CD4-positive, alpha-beta T cell (primary cell): ENCODE measurements at regions not wholly inside any gene's neighbourhood (a gene's known extent, or its start where the extent isn't known, plus 50 kb on each side); places are given as distances from the start of the nearest gene placed in this dataset.

ENCODE experiments used
- ATAC-seq: fragments of 200-7000 bp; cut with Tn5 transposase; one replicate; pipeline ENCODE4 v1.10.0; 2022; ENCODE audit warnings: mild to moderate bottlenecking; ENCODE audit not compliant: poor library complexity
- CTCF ChIA-PET: fragments of 350-600 bp; sonication (Branson Sonifier 250); formaldehyde crosslinking; loops from one replicate; lab custom pipeline; 2021; ENCODE audit warnings: antibody characterized with exemption, inconsistent platforms; lab: Charles Lee
- POLR2A ChIA-PET: fragments of 350-600 bp; sonication (Branson Sonifier 250); formaldehyde crosslinking; loops from one replicate; lab custom pipeline; 2021; ENCODE audit warnings: antibody characterized with exemption, inconsistent platforms; lab: Charles Lee
- DNase-seq, 14 experiments: peaks; one replicate each; pipeline ENCODE4 v3.0.0-alpha.2; 2013 to 2020; ENCODE audit warnings: mixed read lengths in 2 of 14
- H3K27ac ChIP-seq, 2 donors: one replicate each; pipeline versions ENCODE4 v1.5.1 to v1.7.0; 2013; ENCODE audit warnings: low read length in 2 of 2, low read depth in 1 of 2, mild to moderate bottlenecking in 1 of 2
- H3K27me3 ChIP-seq, 2 experiments: 1 replicate in 1 of 2; 2 replicates in 1 of 2; pipeline versions ENCODE4 v1.6.1 to v1.7.0; 2013; ENCODE audit warnings: low read length in 2 of 2, control low read depth in 1 of 2, mild to moderate bottlenecking in 1 of 2, moderate library complexity in 1 of 2; ENCODE audit not compliant: insufficient read depth in 2 of 2, control insufficient read depth in 1 of 2
- H3K36me3 ChIP-seq: one replicate; pipeline ENCODE4 v1.6.1; 2013; ENCODE audit warnings: low read length, control low read depth; ENCODE audit not compliant: insufficient read depth
- H3K4me1 ChIP-seq: one replicate; pipeline ENCODE4 v1.6.1; 2013; ENCODE audit warnings: low read length, control low read depth; ENCODE audit not compliant: insufficient read depth
- H3K4me3 ChIP-seq: one replicate; pipeline ENCODE4 v1.5.1; 2013; ENCODE audit warnings: mild to moderate bottlenecking, low read length, moderate library complexity
- H3K9me3 ChIP-seq, 2 experiments: 1 replicate in 1 of 2; 2 replicates in 1 of 2; pipeline versions ENCODE4 v1.6.1 to v1.7.0; 2013; ENCODE audit warnings: low read length in 2 of 2, mild to moderate bottlenecking in 2 of 2, control low read depth in 1 of 2, moderate library complexity in 1 of 2; ENCODE audit not compliant: control insufficient read depth in 1 of 2, insufficient read depth in 1 of 2
- H3K27ac Mint-ChIP-seq: one replicate; pipeline ENCODE4 v1.8.0; 2020; ENCODE audit warnings: mixed read lengths
- H3K27me3 Mint-ChIP-seq: one replicate; pipeline ENCODE4 v1.8.0; 2021; ENCODE audit warnings: mixed read lengths
- H3K36me3 Mint-ChIP-seq: one replicate; pipeline ENCODE4 v1.8.0; 2021; ENCODE audit warnings: low read depth, mixed read lengths
- H3K4me1 Mint-ChIP-seq: one replicate; pipeline ENCODE4 v1.8.0; 2021; ENCODE audit warnings: low read depth, mixed read lengths
- H3K4me3 Mint-ChIP-seq: one replicate; pipeline ENCODE4 v1.8.0; 2020; ENCODE audit warnings: mild to moderate bottlenecking, mixed read lengths
- H3K9me3 Mint-ChIP-seq: one replicate; pipeline ENCODE4 v1.8.0; 2020; ENCODE audit warnings: mixed read lengths
- intact Hi-C, 2 experiments: fragments of 100-400 bp; cut with DNase I in 1 of 2; cut with micrococcal nuclease in 1 of 2; formaldehyde crosslinking; loops; one replicate each; pipeline versions ENCODE4 v1.15.1 to v1.9.0; 2023 to 2025; cut with DNase I, micrococcal nuclease
- TF ChIP-seq, protein P1 (sequence below): fragments of 200-600 bp; IDR thresholded peaks from one replicate; pipeline ENCODE4 v1.8.0; 2022; ENCODE audit warnings: antibody characterized with exemption, mild to moderate bottlenecking

GRCh38 chr5:77908787-77909186 lies 132.6 kb upstream of the TBCA start:
- H3K36me3 Mint-ChIP-seq, result no peaks in the 10 kb centered on the region
- no peak overlapping the region for H3K27ac ChIP-seq
- no peaks in the 10 kb centered on the region for H3K9me3 ChIP-seq
- DNase-seq (no peak), ATAC-seq (no peak)
- ChIA-PET CTCF (no interaction called here), POLR2A (no interaction called here)
- no peaks in the 10 kb centered on the region for H3K4me1 ChIP-seq
- intact Hi-C loops, result no loop called here
- no peak overlapping the region for H3K4me3 Mint-ChIP-seq
- no peaks in the 10 kb centered on the region for H3K9me3 Mint-ChIP-seq
- no peaks in the 10 kb centered on the region for H3K4me1 Mint-ChIP-seq
- no peak overlapping the region for H3K4me3 ChIP-seq
- H3K27ac Mint-ChIP-seq, result no peak overlapping the region
- peaks cover 26% of the 10 kb centered on the region for H3K27me3 Mint-ChIP-seq
- TF ChIP-seq, protein P1, sequence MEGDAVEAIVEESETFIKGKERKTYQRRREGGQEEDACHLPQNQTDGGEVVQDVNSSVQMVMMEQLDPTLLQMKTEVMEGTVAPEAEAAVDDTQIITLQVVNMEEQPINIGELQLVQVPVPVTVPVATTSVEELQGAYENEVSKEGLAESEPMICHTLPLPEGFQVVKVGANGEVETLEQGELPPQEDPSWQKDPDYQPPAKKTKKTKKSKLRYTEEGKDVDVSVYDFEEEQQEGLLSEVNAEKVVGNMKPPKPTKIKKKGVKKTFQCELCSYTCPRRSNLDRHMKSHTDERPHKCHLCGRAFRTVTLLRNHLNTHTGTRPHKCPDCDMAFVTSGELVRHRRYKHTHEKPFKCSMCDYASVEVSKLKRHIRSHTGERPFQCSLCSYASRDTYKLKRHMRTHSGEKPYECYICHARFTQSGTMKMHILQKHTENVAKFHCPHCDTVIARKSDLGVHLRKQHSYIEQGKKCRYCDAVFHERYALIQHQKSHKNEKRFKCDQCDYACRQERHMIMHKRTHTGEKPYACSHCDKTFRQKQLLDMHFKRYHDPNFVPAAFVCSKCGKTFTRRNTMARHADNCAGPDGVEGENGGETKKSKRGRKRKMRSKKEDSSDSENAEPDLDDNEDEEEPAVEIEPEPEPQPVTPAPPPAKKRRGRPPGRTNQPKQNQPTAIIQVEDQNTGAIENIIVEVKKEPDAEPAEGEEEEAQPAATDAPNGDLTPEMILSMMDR, result no peak
- H3K36me3 ChIP-seq, result no peaks in the 10 kb centered on the region
- peaks cover 0 to 3% of the 10 kb centered on the region in 2 experiments for H3K27me3 ChIP-seq

- no peak overlapping the region for H3K4me3 Mint-ChIP-seq
- no peak overlapping the region for H3K4me3 ChIP-seq
- CTCF ChIA-PET, result interaction anchor here (0.6 kb wide), 1 partner anchor 372 kb away, joined by 3 read pairs; no protein-coding TSS in a partner anchor
- no peak for ATAC-seq
- POLR2A ChIA-PET, result no interaction called here
- no peak overlapping the region for H3K27ac ChIP-seq
- H3K36me3 ChIP-seq, result no peaks in the 10 kb centered on the region
- H3K4me1 Mint-ChIP-seq, result no peaks in the 10 kb centered on the region
- no peak overlapping the region for H3K27ac Mint-ChIP-seq
- peaks cover 0 to under 1% of the 10 kb centered on the region in 2 experiments for H3K27me3 ChIP-seq
- no peaks in the 10 kb centered on the region for H3K36me3 Mint-ChIP-seq
- no peaks in the 10 kb centered on the region for H3K9me3 Mint-ChIP-seq
- no peaks in the 10 kb centered on the region for H3K4me1 ChIP-seq
- H3K9me3 ChIP-seq, result no peaks in the 10 kb centered on the region
- TF ChIP-seq, protein P1, result no peak
- peaks cover 21% of the 10 kb centered on the region for H3K27me3 Mint-ChIP-seq
- no peak for DNase-seq
- intact Hi-C loops, result no loop called here
Measured at GRCh38 chr5:77907786-77908185, 131.6 kb upstream of the TBCA start.

- Histone ChIP-seq H3K36me3 (no peaks in the 10 kb centered on the region), H3K4me3 (no peak overlapping the region), H3K27ac (no peak overlapping the region), H3K9me3 (no peaks in the 10 kb centered on the region), H3K27me3 (no peaks in the 10 kb centered on the region), H3K4me1 (no peaks in the 10 kb centered on the region)
- intact Hi-C loops, result no loop called here
- no peak overlapping the region for H3K4me3 Mint-ChIP-seq
- ATAC-seq, result no peak
- CTCF ChIA-PET, result no interaction called here
- no peak overlapping the region for H3K27ac Mint-ChIP-seq
- TF ChIP-seq, protein P1, result no peak
- DNase-seq, result no peak
- no peaks in the 10 kb centered on the region for H3K4me1 Mint-ChIP-seq
- H3K9me3 Mint-ChIP-seq, result no peaks in the 10 kb centered on the region
- POLR2A ChIA-PET, result no interaction called here
- no peaks in the 10 kb centered on the region for H3K36me3 Mint-ChIP-seq
- peaks cover 15% of the 10 kb centered on the region for H3K27me3 Mint-ChIP-seq
Measured at GRCh38 chr5:77906806-77907205, 130.7 kb upstream of the TBCA start.
